ENCODE measurements at regions not wholly inside any gene's neighbourhood (a gene's known extent, or its start where the extent isn't known, plus 50 kb on each side); places are given as distances from the start of the nearest gene placed in this dataset.

DNA sequence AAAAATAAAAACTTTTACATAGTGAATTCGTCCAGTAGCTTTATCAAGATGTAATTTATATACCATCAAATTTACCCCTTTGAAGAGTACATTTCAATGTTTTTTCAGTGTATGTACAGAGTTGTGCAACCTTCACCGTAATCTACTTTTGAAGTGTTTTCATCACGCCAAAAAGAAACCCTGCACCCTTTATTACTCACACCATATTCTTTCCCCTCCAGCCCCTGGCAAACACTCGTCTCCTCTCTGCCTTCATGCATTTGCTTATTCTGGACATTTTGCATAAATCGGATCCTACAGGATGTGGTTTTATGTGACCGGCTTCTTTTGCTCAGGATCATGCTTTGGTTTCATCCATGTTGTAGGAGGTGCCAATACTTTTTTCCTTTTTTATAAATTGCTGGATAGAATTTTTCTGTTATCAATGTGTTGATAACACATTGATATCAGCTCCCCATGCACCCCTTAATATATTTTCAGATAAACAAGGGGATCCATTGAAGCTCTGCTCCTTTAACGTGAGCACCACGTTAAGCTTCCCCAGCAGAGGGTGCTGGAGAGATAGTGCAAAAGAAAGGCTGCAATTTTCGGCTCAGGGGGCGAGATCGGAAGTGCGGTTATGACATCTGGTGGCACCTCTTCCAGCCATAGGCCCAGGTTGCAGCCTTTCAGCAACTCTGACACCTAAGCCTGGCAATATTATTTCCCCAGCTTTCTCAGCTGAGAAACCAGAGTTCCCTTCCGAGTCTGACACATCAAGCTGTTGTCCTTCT, 100.1 kb upstream of the VCX3B start:
- DNase-seq (ENCODE audit: low read depth, low spot score): peak; percentile 27
- Histone ChIP-seq H3K9me3 (ENCODE audit: control insufficient read depth, insufficient read depth, low read length) (no peaks in the 10 kb centered on the region), H3K36me3 (ENCODE audit: control insufficient read depth, insufficient read depth, low read length) (no peaks in the 10 kb centered on the region), H3K4me1 (ENCODE audit: control insufficient read depth, insufficient read depth, low read length) (no peaks in the 10 kb centered on the region), H3K27me3 (ENCODE audit: control insufficient read depth, insufficient read depth, low read length) (no peaks in the 10 kb centered on the region), H3K27ac (ENCODE audit: low read length) (no peak overlapping the region), H3K4me3 (ENCODE audit: low read length) (no peak overlapping the region)
- no CpG with 5 or more reads among the region's 13 CpGs for WGBS (ENCODE audit: insufficient coverage, insufficient read length)

DNA sequence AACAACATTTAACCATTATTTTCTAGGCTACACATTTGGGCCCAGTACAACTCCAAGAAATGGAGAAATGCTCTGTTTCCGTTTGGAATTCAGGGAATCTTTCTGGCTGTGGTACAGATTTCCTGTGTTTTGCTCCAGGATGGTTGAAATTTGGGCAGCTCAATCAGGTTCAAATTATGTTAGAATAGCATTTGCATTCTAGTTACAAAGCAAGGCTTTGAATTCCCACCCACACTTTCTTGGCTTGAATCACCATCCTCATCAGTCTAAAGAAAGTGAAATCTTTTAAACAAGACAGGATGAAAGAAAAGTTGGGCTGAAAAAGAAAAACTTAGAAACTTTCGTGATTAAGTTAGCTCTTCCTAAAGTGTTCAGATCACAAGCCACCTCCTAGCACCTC, 98.1 kb upstream of the VCX3B start:
- Histone ChIP-seq H3K36me3 (ENCODE audit: control insufficient read depth, insufficient read depth, low read length) (no peaks in the 10 kb centered on the region), H3K4me3 (ENCODE audit: low read length) (no peak overlapping the region), H3K9me3 (ENCODE audit: control insufficient read depth, insufficient read depth, low read length) (no peaks in the 10 kb centered on the region), H3K27me3 (ENCODE audit: control insufficient read depth, insufficient read depth, low read length) (no peaks in the 10 kb centered on the region), H3K4me1 (ENCODE audit: control insufficient read depth, insufficient read depth, low read length) (no peaks in the 10 kb centered on the region), H3K27ac (ENCODE audit: low read length) (no peak overlapping the region)
- no peak for DNase-seq (ENCODE audit: low read depth, low spot score)
- no CpG with 5 or more reads among the region's 2 CpGs for WGBS (ENCODE audit: insufficient coverage, insufficient read length)

DNA sequence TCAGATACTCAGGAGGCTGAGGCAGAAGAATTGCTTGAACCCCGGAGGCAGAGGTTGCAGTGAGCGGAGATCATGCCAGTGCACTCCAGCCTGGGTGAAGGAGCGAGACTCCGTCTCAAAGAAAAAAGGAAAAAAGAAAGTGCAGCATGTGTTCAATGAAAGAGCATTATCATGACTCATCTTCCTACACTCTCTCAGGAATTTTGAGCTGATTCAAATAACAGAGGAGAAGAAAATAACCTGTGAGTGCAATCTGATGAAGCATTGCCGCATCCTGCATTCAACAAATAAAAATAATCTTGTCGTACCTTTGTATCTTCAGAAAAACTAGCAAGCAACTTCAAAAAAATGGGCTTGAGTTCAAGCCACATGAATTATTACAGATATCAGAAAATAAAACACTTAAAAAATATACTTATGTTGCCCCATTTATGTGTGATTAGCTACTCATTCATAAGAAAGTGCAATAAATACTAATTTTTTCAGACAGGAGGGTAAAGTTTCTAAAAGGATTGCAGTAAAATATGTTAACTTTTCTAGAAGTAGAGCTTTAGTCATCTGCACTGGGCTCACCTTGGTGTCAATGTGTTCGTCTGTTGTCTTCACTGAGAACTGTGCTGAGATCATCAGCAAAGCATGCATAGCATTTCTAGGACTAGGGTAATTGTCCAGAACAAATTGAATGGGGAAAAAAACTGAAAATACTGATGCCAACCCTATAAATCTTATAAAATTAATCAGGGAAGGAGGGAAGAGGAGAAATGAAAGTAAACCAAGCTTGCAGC, 90.4 kb upstream of the VCX3B start:
- no peaks in the 10 kb centered on the region for H3K27me3 ChIP-seq (ENCODE audit: control insufficient read depth, insufficient read depth, low read length)
- WGBS (ENCODE audit: insufficient coverage, insufficient read length): no CpG with 5 or more reads among the region's 7 CpGs
- DNase-seq (ENCODE audit: low read depth, low spot score): no peak
- no peak overlapping the region for H3K4me3 ChIP-seq (ENCODE audit: low read length)
- no peaks in the 10 kb centered on the region for H3K36me3 ChIP-seq (ENCODE audit: control insufficient read depth, insufficient read depth, low read length)
- no peaks in the 10 kb centered on the region for H3K9me3 ChIP-seq (ENCODE audit: control insufficient read depth, insufficient read depth, low read length)
- H3K27ac ChIP-seq (ENCODE audit: low read length): no peak overlapping the region
- no peaks in the 10 kb centered on the region for H3K4me1 ChIP-seq (ENCODE audit: control insufficient read depth, insufficient read depth, low read length)

DNA sequence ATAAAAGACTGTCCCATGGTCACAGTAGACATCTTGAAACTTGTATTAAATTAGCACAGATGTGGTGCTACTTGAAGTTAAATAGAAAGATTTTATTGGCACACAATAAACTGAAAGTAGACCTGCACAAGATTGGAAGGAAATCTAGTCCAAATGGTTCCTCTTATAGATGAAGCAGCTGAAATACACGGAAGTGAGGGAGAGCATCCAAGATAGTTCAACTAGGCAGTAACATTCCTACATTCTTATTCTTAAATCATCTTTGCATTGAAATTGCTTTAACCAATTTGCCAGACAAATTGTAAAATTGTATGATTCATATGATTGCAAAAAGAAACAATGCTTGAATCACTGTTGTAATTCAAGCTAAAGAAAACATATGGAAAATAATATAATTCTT, 87.6 kb upstream of the VCX3B start:
- Histone ChIP-seq H3K27ac (ENCODE audit: low read length) (no peak overlapping the region), H3K9me3 (ENCODE audit: control insufficient read depth, insufficient read depth, low read length) (no peaks in the 10 kb centered on the region), H3K36me3 (ENCODE audit: control insufficient read depth, insufficient read depth, low read length) (no peaks in the 10 kb centered on the region), H3K4me3 (ENCODE audit: low read length) (no peak overlapping the region), H3K4me1 (ENCODE audit: control insufficient read depth, insufficient read depth, low read length) (no peaks in the 10 kb centered on the region), H3K27me3 (ENCODE audit: control insufficient read depth, insufficient read depth, low read length) (no peaks in the 10 kb centered on the region)
- WGBS (ENCODE audit: insufficient coverage, insufficient read length): no CpG with 5 or more reads among the region's 1 CpG
- DNase-seq (ENCODE audit: low read depth, low spot score): no peak

DNA sequence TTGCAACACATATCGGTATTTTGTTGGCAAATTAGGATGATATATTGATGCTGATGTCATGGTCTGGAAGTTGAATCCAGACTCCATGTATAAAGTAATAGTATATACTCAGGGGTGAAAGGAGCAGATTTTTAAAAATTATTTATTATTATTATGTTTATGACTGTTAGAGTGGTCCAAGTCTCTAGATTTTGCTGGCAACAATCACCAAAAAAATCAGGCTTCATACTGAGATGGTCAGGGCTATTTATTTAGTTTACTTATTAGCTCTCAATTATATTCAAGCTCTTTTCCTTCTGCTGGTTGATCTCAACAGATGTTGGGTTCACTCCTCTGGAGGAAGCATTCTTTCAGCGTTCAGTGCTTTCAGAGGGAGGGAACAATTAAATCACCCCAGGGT, 73.9 kb upstream of the VCX3B start:
- Histone ChIP-seq H3K9me3 (ENCODE audit: control insufficient read depth, insufficient read depth, low read length) (no peaks in the 10 kb centered on the region), H3K4me3 (ENCODE audit: low read length) (no peak overlapping the region)
- WGBS (ENCODE audit: insufficient coverage, insufficient read length): no CpG with 5 or more reads among the region's 2 CpGs

DNA sequence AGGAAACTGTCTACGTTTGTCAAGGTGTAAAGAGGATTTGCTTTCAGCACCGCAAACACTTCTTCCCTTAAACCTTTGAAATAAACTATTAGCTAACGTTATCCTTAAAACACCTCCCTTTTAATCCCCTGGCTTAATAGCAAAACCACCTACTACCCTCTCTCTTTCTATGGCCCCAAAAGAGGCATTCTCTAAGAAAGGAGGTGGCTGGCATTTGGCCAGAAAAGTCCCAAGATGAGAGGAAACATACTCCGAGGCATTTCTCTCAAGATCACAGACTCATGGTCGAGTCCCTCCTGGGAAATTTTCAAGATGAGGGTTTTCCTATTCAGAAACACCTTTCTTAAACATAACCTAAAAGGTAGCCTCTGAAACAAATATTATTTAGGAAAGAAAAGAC, 60.6 kb upstream of the VCX3B start:
- H3K27me3 ChIP-seq (ENCODE audit: control insufficient read depth, insufficient read depth, low read length): no peaks in the 10 kb centered on the region
- WGBS (ENCODE audit: insufficient coverage, insufficient read length): 100% methylated on average over 1 of the region's 5 CpGs
- no peaks in the 10 kb centered on the region for H3K36me3 ChIP-seq (ENCODE audit: control insufficient read depth, insufficient read depth, low read length)
- H3K4me1 ChIP-seq (ENCODE audit: control insufficient read depth, insufficient read depth, low read length): no peaks in the 10 kb centered on the region
- H3K9me3 ChIP-seq (ENCODE audit: control insufficient read depth, insufficient read depth, low read length): no peaks in the 10 kb centered on the region
- DNase-seq (ENCODE audit: low read depth, low spot score): no peak
- no peak overlapping the region for H3K27ac ChIP-seq (ENCODE audit: low read length)
- H3K4me3 ChIP-seq (ENCODE audit: low read length): no peak overlapping the region

More for the DNA sequence above, 73.9 kb upstream of the VCX3B start:
- Histone ChIP-seq H3K27me3 (ENCODE audit: control insufficient read depth, insufficient read depth, low read length) (no peaks in the 10 kb centered on the region), H3K36me3 (ENCODE audit: control insufficient read depth, insufficient read depth, low read length) (no peaks in the 10 kb centered on the region), H3K4me1 (ENCODE audit: control insufficient read depth, insufficient read depth, low read length) (no peaks in the 10 kb centered on the region), H3K27ac (ENCODE audit: low read length) (no peak overlapping the region)
- no peak for DNase-seq (ENCODE audit: low read depth, low spot score)

DNA sequence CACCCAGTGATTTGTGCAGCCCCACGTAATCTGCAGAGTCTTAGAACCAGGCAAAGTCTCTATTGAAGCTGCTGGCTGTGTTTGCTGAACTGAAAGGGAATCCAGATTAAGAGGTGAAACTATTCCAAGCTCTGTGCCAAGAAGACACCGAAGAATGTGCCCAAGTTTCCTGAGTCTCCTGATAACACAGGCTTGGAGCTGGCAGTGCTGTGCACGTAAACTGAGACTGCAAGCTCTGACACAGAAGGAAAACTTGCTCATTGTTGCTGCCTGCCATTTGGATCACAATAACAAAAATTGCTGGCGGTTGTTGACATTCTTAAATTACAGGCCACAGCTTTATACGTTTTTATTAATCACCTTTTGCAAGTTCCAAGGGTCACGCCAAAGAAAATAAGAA, 60.2 kb upstream of the VCX3B start:
- no peaks in the 10 kb centered on the region for H3K27me3 ChIP-seq (ENCODE audit: control insufficient read depth, insufficient read depth, low read length)
- no CpG with 5 or more reads among the region's 6 CpGs for WGBS (ENCODE audit: insufficient coverage, insufficient read length)
- no peak overlapping the region for H3K4me3 ChIP-seq (ENCODE audit: low read length)
- H3K36me3 ChIP-seq (ENCODE audit: control insufficient read depth, insufficient read depth, low read length): no peaks in the 10 kb centered on the region
- no peaks in the 10 kb centered on the region for H3K9me3 ChIP-seq (ENCODE audit: control insufficient read depth, insufficient read depth, low read length)
- no peak overlapping the region for H3K27ac ChIP-seq (ENCODE audit: low read length)
- DNase-seq (ENCODE audit: low read depth, low spot score): no peak
- H3K4me1 ChIP-seq (ENCODE audit: control insufficient read depth, insufficient read depth, low read length): no peaks in the 10 kb centered on the region

DNA sequence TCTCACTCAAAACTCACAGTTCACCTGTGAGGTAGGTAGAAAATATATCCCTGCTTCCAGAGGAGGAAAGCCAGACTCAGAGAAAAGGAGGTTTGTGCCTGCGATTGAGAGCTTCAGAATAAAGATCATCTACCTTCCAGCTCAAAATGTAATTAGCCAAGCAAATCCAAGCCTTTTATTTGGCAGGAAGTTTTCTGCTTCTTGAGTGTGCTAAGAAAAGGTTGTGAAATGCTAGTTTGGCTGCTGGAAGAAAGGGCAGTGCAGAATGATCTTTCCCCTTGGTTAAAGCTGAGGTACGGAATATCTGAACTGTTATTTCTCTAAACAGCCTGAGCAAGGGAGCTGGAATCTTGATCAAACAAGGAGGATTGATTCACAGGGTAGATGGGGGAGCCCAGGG, 59.7 kb upstream of the VCX3B start:
- no CpG with 5 or more reads among the region's 2 CpGs for WGBS (ENCODE audit: insufficient coverage, insufficient read length)
- Histone ChIP-seq H3K27ac (ENCODE audit: low read length) (no peak overlapping the region), H3K9me3 (ENCODE audit: control insufficient read depth, insufficient read depth, low read length) (no peaks in the 10 kb centered on the region), H3K27me3 (ENCODE audit: control insufficient read depth, insufficient read depth, low read length) (no peaks in the 10 kb centered on the region), H3K4me3 (ENCODE audit: low read length) (no peak overlapping the region), H3K36me3 (ENCODE audit: control insufficient read depth, insufficient read depth, low read length) (no peaks in the 10 kb centered on the region), H3K4me1 (ENCODE audit: control insufficient read depth, insufficient read depth, low read length) (no peaks in the 10 kb centered on the region)
- DNase-seq (ENCODE audit: low read depth, low spot score): no peak

DNA sequence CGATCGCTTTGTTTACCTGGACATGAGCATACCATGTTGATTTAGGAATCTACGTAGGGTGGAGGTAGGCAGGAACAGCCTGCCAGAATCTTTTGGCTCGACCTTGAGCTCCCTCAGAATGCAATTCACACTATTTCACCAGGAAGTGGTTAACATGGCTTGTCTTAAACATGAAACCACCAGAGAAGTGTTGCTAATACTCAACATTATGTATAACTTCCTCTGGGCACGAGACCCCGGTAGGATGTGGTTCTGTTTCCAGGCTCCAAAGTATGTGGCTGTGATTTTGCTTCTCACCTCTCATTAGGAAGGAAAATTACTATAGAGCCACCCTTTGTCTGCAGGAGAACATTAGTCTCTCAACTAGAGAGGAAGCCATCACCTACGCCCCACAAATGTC, 59.0 kb upstream of the VCX3B start:
- H3K4me1 ChIP-seq (ENCODE audit: control insufficient read depth, insufficient read depth, low read length): no peaks in the 10 kb centered on the region
- no peaks in the 10 kb centered on the region for H3K27me3 ChIP-seq (ENCODE audit: control insufficient read depth, insufficient read depth, low read length)
- no peaks in the 10 kb centered on the region for H3K36me3 ChIP-seq (ENCODE audit: control insufficient read depth, insufficient read depth, low read length)
- no peak for DNase-seq (ENCODE audit: low read depth, low spot score)
- no peak overlapping the region for H3K4me3 ChIP-seq (ENCODE audit: low read length)
- whole genome bisulfite sequencing (ENCODE audit: insufficient coverage, insufficient read length): no CpG with 5 or more reads among the region's 7 CpGs
- H3K9me3 ChIP-seq (ENCODE audit: control insufficient read depth, insufficient read depth, low read length): no peaks in the 10 kb centered on the region
- no peak overlapping the region for H3K27ac ChIP-seq (ENCODE audit: low read length)

DNA sequence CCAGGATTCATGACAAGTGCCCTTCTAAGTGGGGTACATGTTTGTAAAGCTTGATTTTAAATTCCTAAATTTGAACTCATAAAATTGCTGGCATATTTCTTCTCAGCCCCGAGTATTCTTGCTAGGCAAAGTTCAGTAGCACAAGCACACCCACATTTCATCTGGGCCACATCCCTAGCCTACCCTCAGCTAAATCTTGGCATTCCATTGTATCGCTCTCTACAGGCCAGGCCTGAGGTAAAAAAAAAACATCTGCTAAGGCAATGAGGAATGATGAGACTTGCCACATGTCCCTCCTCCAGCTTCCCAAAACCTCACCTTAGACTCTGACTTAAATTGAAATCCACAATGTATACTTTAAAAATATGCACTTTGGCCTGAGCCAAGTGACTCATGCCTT, 51.4 kb upstream of the VCX3B start:
- Histone ChIP-seq H3K27ac (ENCODE audit: low read length) (no peak overlapping the region), H3K4me1 (ENCODE audit: control insufficient read depth, insufficient read depth, low read length) (no peaks in the 10 kb centered on the region), H3K27me3 (ENCODE audit: control insufficient read depth, insufficient read depth, low read length) (no peaks in the 10 kb centered on the region), H3K9me3 (ENCODE audit: control insufficient read depth, insufficient read depth, low read length) (no peaks in the 10 kb centered on the region), H3K36me3 (ENCODE audit: control insufficient read depth, insufficient read depth, low read length) (no peaks in the 10 kb centered on the region), H3K4me3 (ENCODE audit: low read length) (no peak overlapping the region)
- WGBS (ENCODE audit: insufficient coverage, insufficient read length): no CpG with 5 or more reads among the region's 2 CpGs
- DNase-seq (ENCODE audit: low read depth, low spot score): no peak
